ENCODE measurements at regions not wholly inside any gene's neighbourhood (a gene's known extent, or its start where the extent isn't known, plus 50 kb on each side); places are given as distances from the start of the nearest gene placed in this dataset.
"Not testable (repeated sequence)": the region's sequence is repeated elsewhere in the genome, so short reads cannot be mapped to it uniquely, and the experiment has no call there.

- intact Hi-C loops (cut with DNase I): no loop called here
- ATAC-seq (ENCODE audit: poor library complexity) (no peak), DNase-seq (peak; percentile 15)
Measured at GRCh38 chr12:34298176-34298970, 276.1 kb downstream of the ALG10 start.

- DNase-seq (peak; percentile 17), ATAC-seq (ENCODE audit: poor library complexity) (no peak)
- intact Hi-C loops (cut with DNase I): no loop called here
Measured at GRCh38 chr12:34298971-34299801, 276.9 kb downstream of the ALG10 start.

- DNase-seq: peak; percentile 8
- no peak for ATAC-seq (ENCODE audit: poor library complexity)
- intact Hi-C loops (cut with DNase I): no loop called here
Measured at GRCh38 chr12:34299802-34300193, 277.5 kb downstream of the ALG10 start.

GRCh38 chr12:34300376-34301250 is 278.3 kb downstream of the ALG10 start:
- peak; percentile 21 for DNase-seq
- intact Hi-C loops (cut with DNase I): no loop called here
- ATAC-seq (ENCODE audit: poor library complexity): no peak

- ATAC-seq (ENCODE audit: poor library complexity) (no peak), DNase-seq (peak; percentile 23)
- intact Hi-C loops (cut with DNase I): no loop called here
Measured at GRCh38 chr12:34301251-34302130, 279.2 kb downstream of the ALG10 start.

- intact Hi-C loops (cut with DNase I): no loop called here
- ATAC-seq (ENCODE audit: poor library complexity): no peak
- DNase-seq: peak; percentile 17
Measured at GRCh38 chr12:34302131-34302885, 280.0 kb downstream of the ALG10 start.

GRCh38 chr12:34303091-34303870 is 281.0 kb downstream of the ALG10 start:
- intact Hi-C loops (cut with DNase I): no loop called here
- DNase-seq: peak; percentile 10
- ATAC-seq (ENCODE audit: poor library complexity): no peak

- intact Hi-C loops (cut with DNase I): no loop called here
Measured at GRCh38 chr12:34304001-34304400, 281.7 kb downstream of the ALG10 start.

GRCh38 chr12:34304546-34304945 is 282.2 kb downstream of the ALG10 start:
- intact Hi-C loops (cut with DNase I): no loop called here
- DNase-seq (no peak), ATAC-seq (ENCODE audit: poor library complexity) (no peak)

More at GRCh38 chr12:34304001-34304400, 281.7 kb downstream of the ALG10 start:
- DNase-seq (no peak), ATAC-seq (ENCODE audit: poor library complexity) (no peak)

GRCh38 chr12:34305176-34305575 is 282.9 kb downstream of the ALG10 start:
- no peak for DNase-seq
- no peak for ATAC-seq (ENCODE audit: poor library complexity)
- intact Hi-C loops (cut with DNase I): no loop called here

GRCh38 chr12:34306133-34306830 is 284.0 kb downstream of the ALG10 start:
- no peak for DNase-seq
- intact Hi-C loops (cut with DNase I): no loop called here
- ATAC-seq (ENCODE audit: poor library complexity): no peak

GRCh38 chr12:34309806-34310804 is 287.8 kb downstream of the ALG10 start:
- intact Hi-C loops (cut with DNase I); ATAC-seq (ENCODE audit: poor library complexity); DNase-seq: not testable (repeated sequence)

- ATAC-seq (ENCODE audit: poor library complexity): no peak
- DNase-seq: no peak
- intact Hi-C loops (cut with DNase I): no loop called here
Measured at GRCh38 chr12:34311337-34311736, 289.0 kb downstream of the ALG10 start.

- ATAC-seq (ENCODE audit: poor library complexity): no peak
- intact Hi-C loops (cut with DNase I): no loop called here
Measured at GRCh38 chr12:34327671-34328070, 305.4 kb downstream of the ALG10 start.

GRCh38 chr12:34333337-34333736 is 311.0 kb downstream of the ALG10 start:
- ATAC-seq (ENCODE audit: poor library complexity): no peak
- DNase-seq: no peak
- intact Hi-C loops (cut with DNase I): no loop called here

More at GRCh38 chr12:34327671-34328070, 305.4 kb downstream of the ALG10 start:
- DNase-seq: no peak

Data from Right ventricle myocardium superior (tissue), 1 donor.